PFSK-1 (cell line): ENCODE measurements at regions not wholly inside any gene's neighbourhood (a gene's known extent, or its start where the extent isn't known, plus 50 kb on each side); places are given as distances from the start of the nearest gene placed in this dataset.

Experiments used
- FOXP2 ChIP-seq: optimal IDR thresholded peaks from 2 replicates; pipeline ENCODE3; 2011; ENCODE audit warnings: borderline replicate concordance, control low read depth, inconsistent platforms; ENCODE audit not compliant: insufficient read depth; ENCODE audit errors: extremely low read length, extremely low read depth
- POLR2AphosphoS5 ChIP-seq: IDR thresholded peaks from 2 replicates; pipeline ENCODE4 v1.6.1; 2012; ENCODE audit warnings: low read depth, mild to moderate bottlenecking, control low read depth, low read length, moderate library complexity
- SIN3A ChIP-seq: IDR thresholded peaks from 2 replicates; pipeline ENCODE4 v1.6.1; 2012; ENCODE audit warnings: mild to moderate bottlenecking, low read length, moderate library complexity, borderline replicate concordance; ENCODE audit not compliant: insufficient read depth
- TAF1 ChIP-seq: IDR thresholded peaks from 2 replicates; pipeline ENCODE4 v1.6.1; 2012; ENCODE audit warnings: low read length, control low read depth, borderline replicate concordance; ENCODE audit not compliant: insufficient read depth
- TF ChIP-seq, protein P1 (sequence below), 2 experiments: IDR thresholded peaks; 2 replicates each; pipeline versions ENCODE4 v1.6.1 to v1.8.0; 2011 to 2012; ENCODE audit warnings: low read depth in 2 of 2, low read length in 2 of 2, control low read depth in 1 of 2, inconsistent platforms in 1 of 2, mild to moderate bottlenecking in 1 of 2, moderate library complexity in 1 of 2; ENCODE audit not compliant: insufficient read depth in 1 of 2

DNA sequence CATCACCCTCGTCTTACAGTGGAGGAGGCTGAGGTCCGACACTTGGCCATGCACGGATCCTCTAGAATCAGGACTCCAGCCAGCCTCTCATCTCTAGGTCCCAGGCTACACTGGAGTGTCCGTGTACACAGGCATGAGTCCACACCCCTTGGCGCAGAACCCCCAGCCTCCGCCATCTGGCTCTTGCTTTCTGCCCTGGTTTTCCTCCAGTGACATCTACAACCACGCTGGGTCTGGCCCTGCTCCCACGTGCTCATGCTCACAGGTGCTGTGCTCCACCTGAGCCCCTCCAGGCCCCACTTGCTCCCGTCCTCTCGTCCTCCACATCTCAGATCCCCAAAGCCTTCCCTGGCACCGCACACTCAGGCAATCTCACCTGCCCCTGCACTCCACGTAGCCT, 260.8 kb downstream of the ENGASE start:
- no peak for TF ChIP-seq POLR2AphosphoS5
- TF ChIP-seq, protein P1, sequence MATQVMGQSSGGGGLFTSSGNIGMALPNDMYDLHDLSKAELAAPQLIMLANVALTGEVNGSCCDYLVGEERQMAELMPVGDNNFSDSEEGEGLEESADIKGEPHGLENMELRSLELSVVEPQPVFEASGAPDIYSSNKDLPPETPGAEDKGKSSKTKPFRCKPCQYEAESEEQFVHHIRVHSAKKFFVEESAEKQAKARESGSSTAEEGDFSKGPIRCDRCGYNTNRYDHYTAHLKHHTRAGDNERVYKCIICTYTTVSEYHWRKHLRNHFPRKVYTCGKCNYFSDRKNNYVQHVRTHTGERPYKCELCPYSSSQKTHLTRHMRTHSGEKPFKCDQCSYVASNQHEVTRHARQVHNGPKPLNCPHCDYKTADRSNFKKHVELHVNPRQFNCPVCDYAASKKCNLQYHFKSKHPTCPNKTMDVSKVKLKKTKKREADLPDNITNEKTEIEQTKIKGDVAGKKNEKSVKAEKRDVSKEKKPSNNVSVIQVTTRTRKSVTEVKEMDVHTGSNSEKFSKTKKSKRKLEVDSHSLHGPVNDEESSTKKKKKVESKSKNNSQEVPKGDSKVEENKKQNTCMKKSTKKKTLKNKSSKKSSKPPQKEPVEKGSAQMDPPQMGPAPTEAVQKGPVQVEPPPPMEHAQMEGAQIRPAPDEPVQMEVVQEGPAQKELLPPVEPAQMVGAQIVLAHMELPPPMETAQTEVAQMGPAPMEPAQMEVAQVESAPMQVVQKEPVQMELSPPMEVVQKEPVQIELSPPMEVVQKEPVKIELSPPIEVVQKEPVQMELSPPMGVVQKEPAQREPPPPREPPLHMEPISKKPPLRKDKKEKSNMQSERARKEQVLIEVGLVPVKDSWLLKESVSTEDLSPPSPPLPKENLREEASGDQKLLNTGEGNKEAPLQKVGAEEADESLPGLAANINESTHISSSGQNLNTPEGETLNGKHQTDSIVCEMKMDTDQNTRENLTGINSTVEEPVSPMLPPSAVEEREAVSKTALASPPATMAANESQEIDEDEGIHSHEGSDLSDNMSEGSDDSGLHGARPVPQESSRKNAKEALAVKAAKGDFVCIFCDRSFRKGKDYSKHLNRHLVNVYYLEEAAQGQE (IDR thresholded peaks at IDR 0.05; ENCODE audit: insufficient read depth in 1 of 2, low read depth in 2 of 2, low read length in 2 of 2) = no peak
- no peak for TF ChIP-seq TAF1
- TF ChIP-seq SIN3A = no peak
- no peak for TF ChIP-seq FOXP2
